HCT116 (cell line): ENCODE measurements at regions not wholly inside any gene's neighbourhood (a gene's known extent, or its start where the extent isn't known, plus 50 kb on each side); places are given as distances from the start of the nearest gene placed in this dataset.

Experiments
- POLR2A ChIP-seq: IDR thresholded peaks from 2 replicates; pipeline ENCODE4 v1.7.0; 2011; ENCODE audit warnings: borderline replicate concordance; ENCODE audit not compliant: insufficient read depth, insufficient read length; ENCODE audit errors: extremely low read depth
- SP1 ChIP-seq: IDR thresholded peaks from 2 replicates; pipeline ENCODE4 v1.6.1; 2012; ENCODE audit warnings: low read depth
- TF ChIP-seq, protein P1 (sequence below): IDR thresholded peaks from 2 replicates; pipeline ENCODE4 v1.6.1; 2012

DNA sequence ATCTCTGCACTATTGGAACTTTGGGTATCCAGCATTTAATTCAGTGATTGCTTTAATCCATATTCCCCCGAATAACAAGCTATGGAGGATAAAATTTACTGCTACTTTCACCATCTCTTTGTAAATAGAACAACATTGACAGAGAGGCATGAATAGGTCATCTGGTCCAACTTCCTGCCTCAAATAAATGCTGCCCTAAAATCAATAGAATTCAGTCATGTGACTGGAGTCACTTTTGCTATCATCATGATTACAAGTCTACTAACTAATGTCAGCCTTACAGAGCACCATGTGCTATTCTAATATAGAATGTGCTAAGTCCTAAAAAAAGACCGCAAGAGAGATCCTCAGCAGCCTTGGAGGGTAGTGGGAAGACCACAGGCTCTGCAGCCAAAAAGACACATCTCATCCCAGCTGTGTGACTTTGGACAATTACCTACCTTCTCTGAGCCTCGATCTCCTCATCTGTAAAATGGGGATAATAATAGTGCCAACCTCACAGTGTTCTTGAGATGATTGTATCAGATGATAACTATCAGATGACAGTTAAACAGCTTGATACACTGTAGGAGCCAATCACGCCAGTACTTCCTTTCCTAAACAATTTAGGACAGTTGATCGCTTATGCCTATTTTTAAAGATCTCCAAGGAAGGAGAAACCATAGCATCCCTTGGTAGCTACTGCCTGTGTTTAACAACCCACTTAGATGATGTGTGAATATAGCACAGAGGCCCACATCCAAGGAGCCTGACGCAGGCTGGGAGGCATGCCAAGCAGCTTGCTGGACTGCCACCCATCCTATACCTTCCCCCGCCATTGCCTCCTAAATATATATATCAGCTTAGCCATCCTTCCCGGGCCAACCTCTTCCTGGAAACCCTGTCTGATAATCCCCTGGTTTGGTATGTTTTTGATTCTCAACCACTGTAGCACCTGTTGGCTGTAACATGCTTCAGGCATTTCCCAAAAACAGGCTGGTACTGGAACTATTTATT lies 77.3 kb upstream of the PHF21A start:
- TF ChIP-seq, protein P1, sequence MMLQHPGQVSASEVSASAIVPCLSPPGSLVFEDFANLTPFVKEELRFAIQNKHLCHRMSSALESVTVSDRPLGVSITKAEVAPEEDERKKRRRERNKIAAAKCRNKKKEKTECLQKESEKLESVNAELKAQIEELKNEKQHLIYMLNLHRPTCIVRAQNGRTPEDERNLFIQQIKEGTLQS: no peak
- TF ChIP-seq SP1 (no peak), POLR2A (no peak)
